Rectal smooth muscle tissue (tissue), 1 donor: ENCODE measurements at regions not wholly inside any gene's neighbourhood (a gene's known extent, or its start where the extent isn't known, plus 50 kb on each side); places are given as distances from the start of the nearest gene placed in this dataset.

Source experiments
- H3K27ac ChIP-seq: one replicate; pipeline ENCODE4 v1.7.0; 2013; ENCODE audit warnings: low read depth, low read length, inconsistent platforms
- H3K27me3 ChIP-seq: one replicate; pipeline ENCODE4 v1.7.0; 2013; ENCODE audit warnings: low read length; ENCODE audit not compliant: control insufficient read depth, insufficient read depth
- H3K36me3 ChIP-seq: one replicate; pipeline ENCODE4 v1.7.0; 2013; ENCODE audit warnings: low read length; ENCODE audit not compliant: control insufficient read depth, insufficient read depth
- H3K4me1 ChIP-seq: one replicate; pipeline ENCODE4 v1.7.0; 2013; ENCODE audit warnings: low read length; ENCODE audit not compliant: control insufficient read depth, insufficient read depth
- H3K4me3 ChIP-seq: one replicate; pipeline ENCODE4 v1.7.0; 2013; ENCODE audit warnings: low read length
- H3K9ac ChIP-seq: one replicate; pipeline ENCODE4 v1.7.0; 2013; ENCODE audit warnings: low read length

- Histone ChIP-seq H3K27ac (no peak overlapping the region), H3K4me1 (no peaks in the 10 kb centered on the region), H3K4me3 (no peak overlapping the region), H3K27me3 (no peaks in the 10 kb centered on the region), H3K36me3 (no peaks in the 10 kb centered on the region), H3K9ac (no peak overlapping the region)
Measured at GRCh38 chr4:3851881-3852280, 85.7 kb downstream of the ADRA2C start.

DNA sequence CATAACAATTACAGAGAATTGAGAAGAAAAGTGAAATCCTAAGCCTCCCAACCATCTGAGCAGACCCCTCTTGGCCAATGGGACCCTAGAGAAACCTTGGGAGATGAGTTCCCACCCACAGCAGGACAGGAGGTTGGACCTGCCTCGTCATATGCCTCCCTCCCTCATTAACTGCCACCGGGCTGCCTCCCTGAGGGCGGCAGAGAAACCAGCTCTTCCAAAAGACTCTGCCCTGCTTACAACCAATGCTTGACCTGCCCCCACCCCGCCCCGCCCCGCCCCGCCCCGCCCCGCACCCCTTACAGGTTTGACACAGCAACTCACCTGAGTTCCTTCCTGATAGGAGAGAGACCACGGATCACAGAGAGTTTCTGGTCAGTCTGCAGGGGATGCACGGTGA, 86.1 kb downstream of the ADRA2C start:
- Histone ChIP-seq H3K4me3 (no peak overlapping the region), H3K27ac (no peak overlapping the region), H3K27me3 (no peaks in the 10 kb centered on the region), H3K4me1 (no peaks in the 10 kb centered on the region), H3K36me3 (no peaks in the 10 kb centered on the region), H3K9ac (no peak overlapping the region)

- no peaks in the 10 kb centered on the region for H3K36me3 ChIP-seq
- H3K27ac ChIP-seq = no peak overlapping the region
- H3K4me1 ChIP-seq = no peaks in the 10 kb centered on the region
- no peak overlapping the region for H3K9ac ChIP-seq
- no peak overlapping the region for H3K4me3 ChIP-seq
- no peaks in the 10 kb centered on the region for H3K27me3 ChIP-seq
Measured at GRCh38 chr4:3852711-3853110, 86.5 kb downstream of the ADRA2C start.

DNA sequence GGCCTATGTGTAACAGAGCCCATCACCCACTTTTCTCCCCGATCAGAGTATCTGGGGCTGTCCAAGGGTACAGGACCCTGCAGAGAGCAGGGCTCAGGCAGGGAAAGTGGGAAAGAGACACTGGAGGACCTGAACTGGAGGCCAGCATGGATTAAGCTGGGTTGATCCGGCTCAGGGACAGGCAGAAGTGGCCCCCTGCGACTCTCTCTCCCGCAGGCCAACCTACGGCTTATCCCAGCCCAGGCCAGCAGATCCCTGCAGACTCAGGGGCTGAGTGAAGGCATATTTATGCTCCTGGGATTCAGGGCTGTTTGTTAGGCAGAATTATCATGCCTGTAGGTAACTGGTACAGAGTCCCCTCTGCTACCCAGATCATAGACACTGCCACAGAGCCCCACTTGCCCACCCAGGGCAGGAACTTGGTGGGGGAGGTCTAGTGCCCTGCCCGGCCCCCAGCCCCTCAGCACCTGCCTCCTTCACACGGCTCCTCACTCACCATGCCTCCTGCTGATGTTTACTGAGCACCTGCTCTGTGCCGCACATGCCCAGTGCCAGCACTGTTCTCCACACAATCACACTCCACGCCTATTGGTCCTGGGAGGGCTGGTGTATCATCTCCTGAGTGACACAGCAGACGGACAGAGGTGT, 87.3 kb downstream of the ADRA2C start:
- no peaks in the 10 kb centered on the region for H3K27me3 ChIP-seq
- H3K36me3 ChIP-seq = no peaks in the 10 kb centered on the region
- no peak overlapping the region for H3K9ac ChIP-seq

GRCh38 chr4:3854661-3855060, 88.5 kb downstream of the ADRA2C start:
- Histone ChIP-seq H3K36me3 (no peaks in the 10 kb centered on the region), H3K4me1 (no peaks in the 10 kb centered on the region), H3K4me3 (no peak overlapping the region), H3K9ac (no peak overlapping the region), H3K27me3 (no peaks in the 10 kb centered on the region), H3K27ac (no peak overlapping the region)

More for the DNA sequence above, 87.3 kb downstream of the ADRA2C start:
- H3K4me1 ChIP-seq = no peaks in the 10 kb centered on the region
- H3K4me3 ChIP-seq = no peak overlapping the region
- no peak overlapping the region for H3K27ac ChIP-seq

- H3K9ac ChIP-seq = no peak overlapping the region
- no peaks in the 10 kb centered on the region for H3K4me1 ChIP-seq
- H3K36me3 ChIP-seq = no peaks in the 10 kb centered on the region
- H3K27me3 ChIP-seq = no peaks in the 10 kb centered on the region
- H3K4me3 ChIP-seq = no peak overlapping the region
- H3K27ac ChIP-seq = no peak overlapping the region
Measured at GRCh38 chr4:3855646-3856045, 89.5 kb downstream of the ADRA2C start.

DNA sequence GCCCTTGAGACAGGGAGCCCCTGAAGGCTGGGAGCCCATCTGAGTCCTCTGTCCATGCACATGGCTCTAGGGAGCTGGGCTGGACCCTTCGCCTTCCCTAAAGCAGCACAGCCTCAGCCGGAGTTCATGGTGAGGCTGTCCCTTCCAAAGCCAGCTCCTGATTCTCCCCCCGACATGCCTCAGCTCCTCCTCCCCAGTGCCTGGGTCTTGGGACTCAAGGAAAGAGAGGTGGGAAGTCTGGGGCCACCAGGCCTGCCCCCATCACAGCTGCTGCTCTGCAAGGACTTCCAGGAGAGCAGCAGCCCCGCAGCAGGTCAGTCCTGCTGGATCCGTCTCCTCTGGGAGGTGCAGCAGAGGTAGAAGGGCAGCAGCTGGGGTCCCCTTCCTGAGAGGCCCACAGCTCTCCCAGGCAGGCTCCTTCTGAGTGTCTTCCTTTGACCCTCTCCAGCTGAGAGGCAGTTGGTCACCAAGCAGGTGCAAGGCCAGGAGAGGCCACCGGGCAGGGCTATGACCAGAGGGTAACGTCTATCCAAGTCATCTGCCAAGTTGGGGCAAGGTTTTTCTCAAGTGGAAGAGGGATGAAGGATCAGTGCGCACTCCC, 90.5 kb downstream of the ADRA2C start:
- Histone ChIP-seq H3K4me3 (no peak overlapping the region), H3K27ac (no peak overlapping the region), H3K36me3 (no peaks in the 10 kb centered on the region), H3K4me1 (no peaks in the 10 kb centered on the region), H3K9ac (no peak overlapping the region), H3K27me3 (no peaks in the 10 kb centered on the region)

DNA sequence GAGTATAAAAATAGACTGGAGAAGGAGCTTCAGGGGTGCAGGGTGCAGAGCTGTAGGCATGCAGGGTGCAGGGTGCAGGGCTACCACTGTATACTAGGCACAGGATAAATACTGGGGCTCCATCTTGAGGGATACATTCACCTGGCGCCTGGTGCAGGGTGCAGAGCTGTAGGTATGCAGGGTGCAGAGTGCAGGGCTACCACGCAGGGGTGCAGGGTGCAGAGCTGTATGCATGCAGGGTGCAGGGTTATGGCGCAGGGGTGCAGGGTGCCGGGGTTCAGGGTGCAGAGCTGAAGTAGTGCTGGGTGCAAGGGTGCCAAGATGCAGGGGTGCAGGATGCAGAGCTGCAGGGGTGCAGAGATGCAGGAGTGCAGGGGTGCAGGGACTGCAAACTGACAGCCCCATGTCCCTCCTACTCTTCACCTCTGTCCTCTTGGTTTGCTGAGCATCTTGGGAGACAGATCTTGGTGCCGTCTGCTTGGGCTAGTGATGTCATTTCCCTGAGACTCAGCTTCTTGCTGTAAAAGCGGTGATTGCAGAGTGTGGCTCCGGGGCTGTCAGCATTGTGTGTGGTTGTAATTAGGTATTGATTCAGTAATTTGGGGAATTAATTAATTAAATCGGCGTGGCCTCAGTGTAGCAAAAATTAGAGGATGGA, 91.2 kb downstream of the ADRA2C start:
- no peak overlapping the region for H3K27ac ChIP-seq

DNA sequence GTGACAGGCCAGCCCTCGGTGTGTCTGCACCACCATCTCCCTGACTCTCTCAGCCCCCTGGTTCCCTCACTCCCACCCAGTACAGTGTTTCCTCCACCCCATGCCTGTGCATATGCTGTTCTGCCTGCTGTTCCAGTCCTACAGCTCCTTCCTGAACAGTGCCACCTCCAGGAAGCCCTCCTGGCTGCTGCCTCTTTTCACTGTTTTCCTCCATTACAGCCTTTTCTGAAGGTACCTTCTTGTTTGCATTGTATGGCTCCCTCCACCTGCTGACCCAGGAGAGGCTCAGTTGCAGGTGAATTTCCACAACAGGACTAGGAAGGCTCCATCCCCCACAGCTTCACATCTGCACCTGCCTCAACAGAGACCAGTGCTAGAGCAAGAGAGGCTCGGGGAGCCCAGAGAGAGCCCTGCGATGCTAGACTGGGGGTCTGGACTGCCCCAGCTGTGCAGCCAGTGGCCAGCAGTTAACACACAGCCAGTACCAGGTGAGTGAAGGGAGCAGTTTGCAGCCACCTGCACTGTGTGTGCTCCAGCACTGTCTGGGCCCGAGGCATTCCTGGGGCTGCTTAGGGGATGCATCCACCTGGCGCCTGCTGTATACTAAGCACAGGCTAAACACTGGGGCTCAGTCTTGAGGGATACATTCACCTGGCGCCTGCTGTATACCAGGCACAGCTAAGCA, 92.0 kb downstream of the ADRA2C start:
- peaks cover under 1% of the 10 kb centered on the region for H3K27me3 ChIP-seq
- no peak overlapping the region for H3K4me3 ChIP-seq
- H3K36me3 ChIP-seq = no peaks in the 10 kb centered on the region
- H3K9ac ChIP-seq = no peak overlapping the region
- no peak overlapping the region for H3K27ac ChIP-seq
- H3K4me1 ChIP-seq = no peaks in the 10 kb centered on the region

More for the DNA sequence above, 91.2 kb downstream of the ADRA2C start:
- H3K36me3 ChIP-seq = no peaks in the 10 kb centered on the region
- H3K27me3 ChIP-seq = no peaks in the 10 kb centered on the region
- H3K4me1 ChIP-seq = no peaks in the 10 kb centered on the region
- H3K9ac ChIP-seq = no peak overlapping the region
- no peak overlapping the region for H3K4me3 ChIP-seq

DNA sequence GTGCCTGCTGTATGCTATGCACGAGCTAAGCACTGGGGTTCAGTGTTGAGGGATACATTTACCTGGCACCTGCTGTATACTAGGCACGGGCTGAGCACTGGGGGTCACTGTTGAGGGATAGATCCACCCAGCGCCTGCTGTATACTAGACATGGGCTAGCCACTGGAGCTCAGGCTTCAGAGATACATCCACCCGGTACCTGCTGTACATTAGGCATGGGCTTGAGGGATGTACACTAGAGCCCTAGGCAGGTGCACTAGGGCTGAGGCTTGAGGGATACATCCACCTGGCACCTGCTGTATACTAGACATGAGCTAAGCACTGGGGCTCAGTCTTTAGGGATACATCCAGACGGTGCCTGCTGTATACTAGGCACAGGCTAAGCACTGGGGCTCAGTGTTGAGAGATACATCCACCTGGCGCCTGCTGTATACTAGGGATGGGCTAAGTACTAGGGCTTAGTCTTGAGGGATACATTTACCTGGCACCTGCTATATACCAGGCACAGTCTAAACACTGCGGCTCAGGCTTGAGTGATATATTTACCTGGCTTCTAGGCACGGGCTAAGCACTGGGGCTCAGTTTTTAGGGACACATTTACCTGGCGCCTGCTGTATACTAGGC, 92.7 kb downstream of the ADRA2C start:
- Histone ChIP-seq H3K4me3 (no peak overlapping the region), H3K27me3 (peaks cover 3% of the 10 kb centered on the region), H3K27ac (no peak overlapping the region), H3K9ac (no peak overlapping the region), H3K4me1 (no peaks in the 10 kb centered on the region), H3K36me3 (no peaks in the 10 kb centered on the region)

- Histone ChIP-seq H3K27me3 (peaks cover 3% of the 10 kb centered on the region), H3K36me3 (no peaks in the 10 kb centered on the region)
Measured at GRCh38 chr4:3859571-3859970, 93.4 kb downstream of the ADRA2C start.

More at GRCh38 chr4:3859571-3859970, 93.4 kb downstream of the ADRA2C start:
- H3K9ac ChIP-seq = no peak overlapping the region
- no peak overlapping the region for H3K27ac ChIP-seq
- H3K4me3 ChIP-seq = no peak overlapping the region
- H3K4me1 ChIP-seq = no peaks in the 10 kb centered on the region
